A172 (cell line): ENCODE measurements at regions not wholly inside any gene's neighbourhood (a gene's known extent, or its start where the extent isn't known, plus 50 kb on each side); places are given as distances from the start of the nearest gene placed in this dataset.

ENCODE experiments used
- DNase-seq: peaks from one replicate; pipeline ENCODE4 v3.0.0-alpha.2; 2015; ENCODE audit warnings: low spot score

DNA sequence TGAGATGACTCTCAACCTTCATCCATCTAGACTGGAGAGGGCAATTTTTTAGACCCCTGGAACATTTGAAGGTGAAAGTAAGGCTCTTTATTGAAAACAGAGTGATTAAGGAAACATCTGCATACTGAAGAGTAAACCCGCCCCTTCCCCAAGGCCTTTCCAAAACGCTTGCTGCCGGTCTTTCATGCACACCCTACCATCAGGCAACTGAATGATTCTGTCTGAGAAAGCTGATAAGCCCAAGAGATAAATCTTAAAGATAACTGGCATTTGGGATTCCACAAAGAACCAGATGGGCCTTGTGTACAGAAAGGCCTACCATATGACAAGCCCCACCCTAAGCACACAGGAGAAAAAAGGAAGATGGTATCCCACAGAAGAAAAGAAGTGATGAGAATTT is 54.4 kb upstream of the PIK3R1 start:
- no peak for DNase-seq

DNA sequence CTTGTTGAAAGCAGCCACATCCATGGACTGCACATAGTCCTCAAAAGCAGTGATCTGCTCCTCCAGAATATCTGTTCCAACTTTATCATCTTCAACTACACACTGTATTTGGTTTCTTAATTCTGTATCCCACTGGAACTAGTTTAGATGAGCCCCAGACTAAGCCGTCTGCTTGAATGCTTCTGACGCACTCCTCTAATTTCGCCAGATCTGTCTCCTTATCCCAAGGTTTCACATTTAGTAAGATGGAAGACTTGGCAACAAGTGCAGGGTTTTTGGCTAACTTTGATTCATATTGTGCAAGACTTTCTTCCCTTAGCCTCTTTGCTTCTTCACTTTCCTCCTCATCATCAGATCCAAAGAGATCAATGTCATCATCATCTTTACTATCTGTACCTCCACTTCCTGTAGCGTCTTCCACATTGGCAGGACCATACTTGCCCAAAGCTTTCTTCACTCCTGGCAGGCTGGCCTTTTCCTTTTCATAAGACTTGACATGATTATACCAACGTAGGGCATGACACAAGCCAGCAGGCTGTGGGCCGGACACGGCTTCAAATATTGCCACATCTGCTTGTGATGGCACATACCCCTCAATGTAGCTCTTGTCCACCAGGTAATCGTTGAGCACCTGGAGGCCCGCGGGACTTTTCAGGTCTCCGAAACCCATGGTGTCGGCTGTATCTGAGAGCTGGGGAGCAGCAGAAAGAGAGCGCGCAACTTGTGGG is 56.2 kb upstream of the PIK3R1 start:
- no peak for DNase-seq

DNA sequence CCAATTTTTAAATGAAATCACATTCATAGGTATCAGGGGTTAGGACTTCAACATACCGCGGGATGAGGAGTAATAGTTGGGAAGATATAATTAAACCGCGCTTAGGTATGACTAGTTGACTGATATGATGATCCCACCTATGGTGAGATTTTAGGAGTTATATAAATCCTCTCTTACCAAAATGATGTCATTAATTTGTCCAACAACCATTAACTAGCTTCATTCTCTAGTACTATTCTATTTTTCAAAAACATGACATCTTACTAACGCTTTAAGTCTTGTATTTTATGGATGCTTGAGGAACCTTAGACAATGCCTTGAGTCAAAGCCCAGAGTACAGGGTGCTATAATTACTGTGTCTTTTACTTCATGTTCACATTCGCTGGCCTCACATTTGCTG is 59.6 kb upstream of the PIK3R1 start:
- DNase-seq = no peak

DNA sequence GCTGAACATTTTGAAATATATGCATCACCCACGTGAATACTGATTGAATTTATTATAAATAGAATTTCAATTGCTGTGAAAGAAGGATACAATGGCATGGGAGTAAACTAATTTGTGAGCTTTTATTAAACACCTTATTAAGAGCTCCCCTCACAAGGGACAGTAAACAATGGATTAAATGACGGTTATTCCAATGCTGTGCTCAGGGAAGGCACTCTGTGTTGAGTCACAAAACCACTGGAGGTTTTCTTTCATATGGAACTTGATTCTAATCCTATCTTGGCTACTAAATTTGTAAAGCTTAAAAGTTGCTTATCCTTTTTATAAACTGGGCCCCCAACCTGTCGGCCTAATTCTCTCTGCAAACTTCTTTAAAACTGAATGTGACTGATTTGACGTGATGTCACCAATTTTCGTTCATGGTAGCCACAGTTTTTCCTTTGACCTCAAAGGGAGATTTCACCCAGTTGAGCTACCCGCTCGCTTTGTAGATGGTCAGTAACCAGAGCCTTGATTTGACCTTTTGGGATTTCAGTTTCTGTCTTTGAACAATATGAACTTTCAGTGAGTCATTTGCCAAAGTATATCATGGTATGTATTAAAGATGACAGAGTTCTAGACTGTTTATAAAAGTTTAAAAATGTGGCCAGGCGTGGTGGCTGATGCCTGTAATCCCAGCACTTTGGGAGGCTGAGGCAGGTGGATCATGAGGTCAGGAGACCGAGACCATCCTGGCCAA is 61.3 kb upstream of the PIK3R1 start:
- DNase-seq = no peak

DNA sequence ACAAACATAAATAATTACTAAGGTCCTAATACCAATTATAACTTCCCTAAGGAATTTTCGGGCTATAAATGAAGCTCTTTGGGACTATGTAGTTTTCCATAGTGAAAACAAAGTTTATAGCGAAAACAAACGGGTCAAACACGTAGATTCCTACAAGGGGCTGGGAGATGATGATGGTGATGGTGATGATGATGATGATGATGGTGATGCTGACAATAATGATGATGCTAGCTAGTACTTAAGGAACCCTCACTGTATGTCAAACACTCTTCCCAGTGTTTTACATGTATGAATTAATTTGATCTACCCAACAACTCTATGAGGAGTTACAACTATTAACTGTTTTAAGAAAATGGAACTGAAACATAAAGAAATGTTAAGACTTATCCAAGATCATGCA is 63.7 kb upstream of the PIK3R1 start:
- no peak for DNase-seq

DNA sequence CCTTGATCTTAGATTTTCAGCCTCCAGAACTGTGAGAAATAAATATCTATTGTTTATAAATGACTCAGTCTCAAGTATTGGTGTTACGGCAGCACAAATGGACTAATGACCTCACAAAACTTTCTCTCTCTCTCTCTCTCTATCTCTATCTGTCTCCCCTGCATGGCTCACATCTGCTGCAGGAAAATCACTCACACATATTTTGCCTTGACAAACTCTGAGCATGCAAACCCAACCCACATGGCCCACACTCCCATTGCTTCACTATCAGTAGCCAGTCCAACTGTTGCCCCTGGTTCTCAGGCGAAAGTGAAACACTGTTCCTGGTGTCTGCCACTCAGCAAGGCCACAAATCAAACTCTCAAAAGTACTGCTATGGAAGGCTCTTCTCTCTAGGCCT is 66.4 kb upstream of the PIK3R1 start:
- no peak for DNase-seq

DNA sequence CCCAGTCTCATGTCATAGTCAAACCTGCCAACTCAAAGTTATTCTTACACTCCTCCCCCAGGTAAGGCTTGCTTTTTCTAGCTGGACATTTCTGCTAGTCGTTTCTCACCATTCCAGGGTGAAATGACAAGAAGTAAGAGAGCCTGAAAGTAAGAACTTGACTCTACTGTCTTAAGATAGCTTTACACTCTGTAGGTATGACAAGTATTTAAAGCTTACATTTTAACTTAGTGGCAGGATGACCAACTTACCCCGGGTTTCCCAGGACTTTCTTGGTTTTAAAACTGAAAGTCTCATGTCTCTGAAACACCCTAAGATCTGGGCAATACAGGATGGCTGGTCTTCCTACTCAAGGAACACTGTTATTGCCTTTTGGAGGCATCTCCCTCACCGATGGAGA is 67.5 kb upstream of the PIK3R1 start:
- no peak for DNase-seq

DNA sequence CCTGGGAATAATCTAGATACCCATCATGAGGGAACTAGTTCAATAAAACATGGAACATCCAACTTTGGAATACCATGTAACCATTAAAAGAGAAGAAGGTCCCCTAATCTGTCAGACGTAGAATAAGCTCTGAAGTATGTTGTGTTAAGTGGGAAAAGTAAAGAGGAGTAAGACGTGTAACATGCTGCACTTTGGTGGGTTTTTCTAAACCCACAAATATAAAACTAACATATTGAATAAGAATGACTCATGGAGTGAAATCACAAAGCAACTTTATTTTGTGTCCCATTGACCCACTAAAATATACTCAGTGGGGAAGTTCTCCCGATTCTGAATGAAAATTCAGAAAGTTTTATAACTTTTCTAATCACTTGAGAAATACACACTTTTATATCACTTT is 67.9 kb upstream of the PIK3R1 start:
- no peak for DNase-seq

DNA sequence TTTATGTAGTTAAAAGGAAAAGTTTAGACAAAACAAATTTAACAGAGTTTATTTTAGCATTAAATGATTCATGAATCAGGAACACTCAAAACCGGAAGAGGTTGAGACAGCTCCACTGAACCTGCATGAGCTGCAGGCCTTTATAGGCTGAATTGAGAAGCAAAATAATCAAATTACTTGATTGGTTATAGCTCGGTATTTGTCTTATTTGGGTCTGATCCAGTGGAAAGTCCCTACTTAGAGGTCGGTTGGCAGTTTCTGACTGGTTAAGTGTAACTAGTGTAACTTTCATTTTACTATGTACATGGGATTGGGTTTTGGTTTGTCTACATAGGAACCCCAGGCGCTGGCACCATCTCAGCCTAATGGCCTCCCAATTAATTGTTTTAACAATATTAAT is 74.1 kb upstream of the PIK3R1 start:
- DNase-seq = peak; percentile 3

DNA sequence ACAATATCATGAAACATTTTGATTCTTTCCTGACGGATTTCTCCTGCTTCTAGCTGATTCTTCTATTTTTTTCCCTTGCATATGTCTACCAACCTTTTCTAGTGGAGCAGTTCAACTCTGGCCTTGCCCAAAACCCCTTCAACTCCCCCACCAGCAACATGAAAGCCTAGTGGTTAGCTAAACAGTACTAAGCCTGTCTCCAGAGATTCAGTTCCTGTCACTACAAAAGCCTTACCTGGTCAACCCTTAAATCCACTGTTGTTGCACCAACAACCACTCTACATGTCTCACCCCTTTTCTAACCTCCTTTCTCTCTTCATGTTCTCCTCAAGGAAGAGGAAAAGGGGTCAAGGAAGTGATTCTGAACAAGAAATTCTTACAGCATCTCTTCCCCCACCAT is 74.8 kb upstream of the PIK3R1 start:
- no peak for DNase-seq

DNA sequence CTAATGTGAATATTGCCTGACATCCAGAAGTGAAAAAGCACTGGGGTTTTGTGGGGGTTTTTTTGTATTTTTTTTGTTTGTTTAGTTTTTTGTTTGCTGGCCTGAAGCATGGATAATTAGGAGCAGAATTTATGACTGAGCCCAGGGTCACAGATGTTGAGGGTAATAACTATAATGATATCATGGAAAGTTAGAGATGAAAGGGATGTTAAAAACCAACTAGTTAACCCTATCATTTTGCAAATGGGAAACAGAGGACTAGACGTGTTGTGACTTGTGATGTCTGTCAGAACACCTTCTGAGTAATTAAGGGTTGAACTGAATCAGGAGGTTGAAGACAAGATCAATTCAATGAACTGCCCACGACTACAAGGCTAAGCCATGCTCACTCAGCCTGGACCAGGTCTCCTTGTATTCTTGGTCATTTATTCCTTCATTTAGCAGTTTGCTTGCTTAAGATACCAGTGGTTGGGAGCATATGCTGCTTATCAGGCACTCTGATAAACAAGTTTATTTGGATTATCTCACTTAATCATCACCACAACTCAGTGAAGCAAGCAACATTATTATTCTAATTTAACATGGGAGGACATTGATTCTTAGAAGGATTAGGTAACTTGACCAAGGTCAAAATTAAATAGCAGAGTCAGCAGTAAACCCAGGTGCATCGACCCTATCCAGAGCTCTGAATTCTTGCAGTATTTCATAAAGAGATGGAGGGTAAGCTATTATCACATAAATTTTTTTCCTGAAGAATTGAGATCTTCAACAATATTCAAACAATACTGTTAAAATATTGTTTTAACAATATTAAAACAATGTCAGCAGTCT is 75.7 kb upstream of the PIK3R1 start:
- DNase-seq = no peak

DNA sequence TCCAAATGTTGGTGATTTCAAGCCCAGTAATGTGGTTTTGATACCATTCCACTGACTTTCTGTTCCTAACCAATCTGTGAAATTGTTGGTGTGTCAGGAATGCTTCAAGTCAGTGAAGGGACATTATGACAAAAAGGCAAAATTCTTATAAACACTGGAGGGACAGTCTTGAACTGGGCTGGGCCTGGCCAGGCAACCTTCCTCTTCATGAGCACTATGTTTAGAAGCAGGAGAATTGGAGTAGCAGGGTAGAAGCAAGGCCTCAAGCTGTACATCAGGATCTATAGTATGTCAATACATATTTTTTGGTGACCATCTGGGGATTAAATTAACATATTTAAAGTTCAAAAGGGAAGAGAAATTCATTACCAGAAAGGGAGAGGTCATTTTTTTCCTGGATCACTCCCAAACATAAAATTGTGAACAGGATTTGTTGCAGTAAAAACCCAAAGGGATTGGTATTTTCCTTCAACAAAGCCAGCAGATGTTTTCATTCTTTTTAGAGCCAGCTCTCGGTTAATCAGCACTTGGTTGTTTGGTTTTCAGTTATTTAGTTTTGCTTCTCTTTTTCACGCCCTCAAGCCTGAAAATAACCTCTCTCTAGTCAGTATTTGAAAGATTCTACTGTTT is 77.9 kb upstream of the PIK3R1 start:
- DNase-seq = no peak

DNA sequence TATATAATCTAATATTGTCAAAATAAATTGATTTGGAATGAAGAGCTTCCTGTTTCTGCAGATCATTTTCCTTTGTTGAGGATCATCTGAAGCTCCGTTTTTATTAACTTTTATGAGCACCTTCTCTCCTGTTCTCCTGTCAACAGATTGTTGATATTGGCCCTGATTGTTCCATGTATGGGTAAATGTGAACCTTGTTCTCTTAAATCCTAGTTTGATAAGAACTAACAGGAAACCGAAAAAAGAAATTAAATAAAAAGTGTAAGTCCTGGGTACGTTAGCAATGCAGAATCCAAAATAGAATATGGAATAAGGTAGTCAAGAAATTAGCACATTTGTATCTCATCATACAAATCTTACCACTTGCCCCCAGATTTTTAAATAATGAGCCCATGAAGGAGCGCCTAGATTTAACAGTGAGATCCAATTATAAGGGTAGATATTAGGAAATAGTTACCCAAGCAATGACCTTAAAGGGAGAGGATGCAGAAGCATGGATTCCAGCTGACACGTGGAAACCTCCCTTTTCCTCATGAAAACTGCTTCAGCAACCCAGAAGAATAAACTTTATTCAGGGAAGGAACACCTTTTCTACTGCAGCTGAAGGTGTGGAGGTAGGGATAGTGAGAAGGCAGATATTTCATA is 80.8 kb upstream of the PIK3R1 start:
- DNase-seq = no peak

DNA sequence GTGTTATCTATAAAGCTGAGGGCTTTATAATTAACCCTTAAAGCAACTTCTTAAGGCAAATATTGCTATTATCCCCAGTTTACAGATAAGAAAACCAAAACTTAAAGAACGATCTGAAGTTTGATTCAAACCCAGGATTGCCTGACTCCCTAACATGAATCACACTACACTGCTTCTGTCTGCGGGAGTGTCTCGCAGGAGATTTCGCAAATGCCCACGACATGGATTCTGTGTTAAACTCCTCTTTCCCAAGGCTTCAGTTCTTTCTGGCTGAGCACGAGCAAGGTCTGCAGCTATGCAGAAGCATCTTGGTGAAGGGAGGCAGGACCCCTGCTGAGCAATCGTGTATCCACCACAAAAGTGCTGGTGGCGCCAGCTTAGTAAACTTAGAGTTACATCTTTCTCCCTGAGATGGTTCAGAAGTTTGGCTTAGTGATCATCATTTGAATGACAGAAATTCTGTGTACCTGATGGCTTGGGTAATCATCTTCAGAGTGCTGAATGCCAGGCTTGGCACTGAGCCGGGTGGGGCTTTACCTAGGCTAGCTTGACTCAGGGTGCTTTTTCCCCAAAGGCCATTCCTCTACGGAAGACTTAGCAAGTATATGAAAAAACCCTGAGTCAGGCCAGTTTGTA is 81.4 kb upstream of the PIK3R1 start:
- no peak for DNase-seq

DNA sequence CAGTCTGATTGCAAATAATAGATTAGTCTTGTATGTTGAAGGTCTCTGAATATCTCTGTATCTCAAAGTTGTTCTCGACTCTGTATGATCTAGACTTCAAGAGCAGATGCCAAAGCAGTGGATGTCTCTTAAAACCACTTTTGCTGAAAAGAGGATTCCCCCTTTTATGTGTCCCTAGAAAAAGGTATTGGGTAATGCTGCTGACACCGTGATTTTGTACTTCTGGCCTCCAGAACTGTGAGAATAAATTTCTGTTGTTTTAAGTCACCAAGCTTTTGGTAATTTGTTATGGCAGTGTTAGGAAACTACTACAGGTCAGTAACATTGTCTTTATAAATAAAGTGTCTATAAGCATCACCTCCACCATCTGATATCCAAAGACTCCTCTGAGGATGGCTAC is 85.3 kb upstream of the PIK3R1 start:
- DNase-seq = no peak

DNA sequence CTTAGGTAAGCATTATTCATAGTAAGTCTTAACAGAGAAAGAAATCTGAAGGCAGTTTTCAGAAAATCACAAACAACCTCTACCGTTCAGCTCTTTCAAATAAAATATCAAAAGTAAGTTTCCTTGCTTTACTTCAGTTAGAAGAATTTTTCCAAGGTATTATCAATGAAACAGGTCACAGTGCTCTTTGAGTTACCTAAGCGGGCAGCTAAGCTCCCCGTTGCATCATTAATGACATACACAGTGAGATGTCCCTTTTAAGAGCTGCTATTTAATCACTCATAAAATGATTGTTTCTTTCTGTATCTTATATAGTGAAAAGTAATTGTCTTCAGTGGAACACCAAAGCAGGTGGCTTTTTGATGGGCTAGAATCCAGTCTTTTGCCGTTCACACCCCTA is 86.2 kb upstream of the PIK3R1 start:
- no peak for DNase-seq

DNA sequence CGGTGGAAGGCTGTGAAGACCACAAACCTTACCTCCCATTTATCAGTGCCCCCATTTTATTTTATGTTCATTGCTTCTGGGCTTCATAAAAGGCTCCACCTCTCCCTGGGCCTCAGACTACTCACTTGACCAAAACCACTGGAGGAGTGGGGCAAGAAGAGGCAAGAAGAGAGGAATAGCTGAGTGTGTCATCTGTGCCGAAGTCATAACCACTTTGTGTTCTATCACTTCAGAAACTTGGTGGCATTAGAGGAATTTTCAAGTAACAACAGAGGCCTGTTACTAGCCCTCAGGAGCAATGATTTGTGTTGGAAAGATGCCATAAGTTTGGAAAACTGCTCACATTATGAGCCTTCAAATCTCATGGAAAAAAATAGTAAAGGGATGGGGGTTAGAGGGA is 88.7 kb upstream of the PIK3R1 start:
- DNase-seq = no peak

DNA sequence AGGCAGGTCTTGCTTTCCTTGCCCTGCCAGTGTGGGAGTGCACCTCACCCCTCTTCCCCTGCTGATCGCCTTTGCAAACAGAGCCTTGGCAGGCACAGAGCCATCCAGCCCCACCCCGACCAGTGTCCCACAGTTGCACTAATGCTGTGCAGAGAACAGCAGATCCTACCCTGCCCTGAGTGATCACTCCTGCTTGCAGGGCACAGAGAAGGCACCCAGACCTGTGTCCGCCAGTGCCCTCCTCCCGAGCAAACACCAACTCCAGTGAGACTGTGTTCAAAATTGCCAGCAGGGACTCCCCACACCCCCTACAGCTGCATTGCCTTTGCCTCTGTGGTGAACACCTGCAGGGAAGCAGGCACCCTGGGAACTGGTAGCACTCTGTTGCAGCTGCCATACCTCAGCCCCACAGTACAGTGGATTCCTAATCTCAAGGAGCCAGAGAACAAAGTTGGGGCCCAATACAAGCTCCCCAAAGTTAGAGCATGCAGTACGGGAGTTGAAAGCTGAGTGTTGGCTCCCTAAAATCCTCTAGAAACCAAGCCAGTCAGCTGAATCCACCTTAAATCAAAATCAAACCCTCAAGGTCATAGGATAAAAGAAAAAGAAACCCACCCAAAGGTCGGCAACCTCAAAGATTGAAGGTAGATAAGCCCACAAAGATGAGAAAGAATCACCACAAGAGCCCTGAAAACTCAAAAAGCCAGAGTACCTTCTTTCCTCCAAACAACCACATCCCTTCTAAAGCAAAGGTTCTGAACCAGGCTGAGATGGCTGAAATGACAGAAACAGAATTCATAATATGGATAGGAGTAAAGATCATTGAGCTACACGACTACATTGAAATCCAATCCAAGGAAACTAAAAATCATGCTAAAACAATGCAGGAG is 92.9 kb upstream of the PIK3R1 start:
- no peak for DNase-seq

DNA sequence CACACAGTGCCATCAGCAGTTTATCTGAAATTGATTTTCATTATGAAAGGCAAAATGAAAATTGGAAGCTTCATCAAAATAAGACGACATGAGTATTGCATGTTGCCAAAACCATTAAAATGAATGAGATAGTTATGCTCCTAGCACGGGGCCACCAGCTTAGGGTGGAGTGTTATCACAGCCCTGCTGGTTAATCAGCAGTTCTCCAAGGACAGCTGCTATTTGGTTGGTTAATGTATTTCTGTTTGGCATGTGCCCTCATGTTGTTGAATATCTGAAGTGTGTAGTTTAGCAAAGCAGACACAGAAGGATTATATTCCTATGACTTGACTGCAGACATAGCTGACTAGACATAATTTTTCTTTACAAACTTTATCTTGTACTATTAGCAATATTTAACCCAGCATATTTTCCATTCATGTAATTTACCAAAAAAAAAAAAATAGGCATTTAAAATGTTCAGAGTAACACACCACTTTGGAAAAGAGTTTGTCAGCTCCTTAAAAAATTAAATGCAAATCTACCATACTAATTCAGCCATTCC is 98.6 kb upstream of the PIK3R1 start:
- DNase-seq = no peak

DNA sequence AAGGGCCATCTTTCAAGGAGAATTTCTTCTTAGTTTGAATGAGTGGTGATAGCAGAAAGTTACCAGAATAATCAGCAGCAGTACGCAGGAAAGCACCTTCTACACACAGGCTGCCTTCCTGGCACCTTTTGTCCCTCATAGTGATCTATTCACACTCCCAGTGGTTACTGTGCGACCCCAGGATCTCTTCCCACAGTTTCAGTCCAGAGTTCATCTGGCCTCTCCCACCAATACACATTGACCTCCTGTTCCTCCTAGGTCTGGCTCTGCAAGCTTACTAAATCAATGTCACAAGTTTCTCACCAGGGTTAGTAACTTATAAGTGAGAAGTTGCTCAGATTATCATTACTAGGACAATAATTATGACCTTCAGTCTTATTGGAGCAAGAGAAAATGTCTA is 99.1 kb upstream of the PIK3R1 start:
- no peak for DNase-seq
